ENCODE measurements at regions not wholly inside any gene's neighbourhood (a gene's known extent, or its start where the extent isn't known, plus 50 kb on each side); places are given as distances from the start of the nearest gene placed in this dataset.

DNA sequence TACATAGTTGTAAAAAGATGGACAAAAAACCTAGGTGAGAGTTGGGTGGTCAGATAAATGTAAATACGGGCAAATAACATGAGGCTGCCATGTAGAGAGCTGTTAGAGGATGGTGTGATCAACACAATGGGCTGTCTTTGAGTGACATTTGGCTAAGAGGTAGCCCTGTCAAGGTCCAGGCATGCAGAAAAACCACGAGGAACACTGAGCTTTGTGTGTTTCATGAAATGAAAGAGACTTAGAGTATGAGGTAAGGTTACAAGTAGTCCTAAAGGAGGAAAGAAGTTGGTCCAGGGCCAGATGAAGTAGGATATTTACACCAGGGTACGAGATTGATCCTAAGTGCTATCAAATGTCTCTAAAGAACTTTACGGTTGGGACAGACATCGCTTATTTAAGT lies 160.9 kb downstream of the RDH14 start:
- TF ChIP-seq CTCF (IDR thresholded peaks at IDR 0.05) (no peak), EZH2 (IDR thresholded peaks at IDR 0.05; ENCODE audit: borderline replicate concordance, insufficient read depth, low read depth, low read length, poor library complexity, severe bottlenecking) (no peak)

Measured in B cell (primary cell).